Activated CD4-positive, alpha-beta T cell treated with anti-CD3 and anti-CD28 coated beads, Interleukin-2, amount 50 U/mL, for 24 hours (primary cell): ENCODE measurements at regions not wholly inside any gene's neighbourhood (a gene's known extent, or its start where the extent isn't known, plus 50 kb on each side); places are given as distances from the start of the nearest gene placed in this dataset.

Experiments used
- DNase-seq, 2 donors: peaks; one replicate each; pipeline ENCODE4 v3.0.0-alpha.2; 2020; ENCODE audit warnings: low read depth in 1 of 2, low spot score in 1 of 2

DNA sequence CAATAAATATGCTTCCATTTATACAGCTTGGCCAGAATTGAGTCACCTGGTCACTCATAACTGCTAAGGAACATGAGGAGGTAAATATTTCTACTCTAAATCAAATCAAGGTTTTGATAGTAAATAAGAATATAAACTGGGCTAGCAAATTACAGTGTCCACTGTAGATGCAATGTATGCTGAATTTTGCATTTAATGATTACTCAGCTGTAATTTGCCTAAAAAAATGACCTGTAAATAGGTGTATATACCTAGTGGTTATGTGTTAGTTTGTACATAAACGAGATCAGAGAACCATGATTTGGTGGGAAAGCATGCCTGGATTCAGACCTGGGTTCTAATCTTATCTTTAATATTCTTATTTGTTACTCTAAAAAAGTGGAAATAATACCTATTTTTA lies 76.6 kb upstream of the CNTN1 start:
- DNase-seq, result no peak

DNA sequence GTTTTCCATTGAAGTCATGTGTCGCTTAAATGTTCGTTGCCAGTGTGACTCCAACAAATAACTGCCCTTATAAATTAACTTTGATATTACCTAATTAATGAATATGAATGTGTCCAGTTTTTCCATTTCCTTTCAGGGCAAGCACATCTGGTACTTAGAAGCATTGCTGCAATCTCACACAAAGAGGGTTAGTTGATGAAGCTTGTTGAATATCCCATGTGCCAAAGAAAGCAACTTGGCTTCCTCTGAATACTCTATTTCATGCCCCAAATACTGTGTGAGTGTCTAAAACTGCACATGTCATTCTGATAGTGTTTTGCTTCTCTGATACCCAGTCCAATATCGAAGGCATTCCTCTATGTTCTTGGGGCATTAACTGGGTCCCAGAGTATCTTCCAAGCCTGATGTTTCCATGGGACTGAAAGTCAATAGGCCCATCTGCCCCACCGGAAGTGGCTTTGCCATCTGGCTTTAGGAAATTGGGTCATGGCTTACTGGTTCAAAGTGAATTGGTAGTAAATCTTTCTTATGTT lies 75.8 kb upstream of the CNTN1 start:
- DNase-seq, result no peak

DNA sequence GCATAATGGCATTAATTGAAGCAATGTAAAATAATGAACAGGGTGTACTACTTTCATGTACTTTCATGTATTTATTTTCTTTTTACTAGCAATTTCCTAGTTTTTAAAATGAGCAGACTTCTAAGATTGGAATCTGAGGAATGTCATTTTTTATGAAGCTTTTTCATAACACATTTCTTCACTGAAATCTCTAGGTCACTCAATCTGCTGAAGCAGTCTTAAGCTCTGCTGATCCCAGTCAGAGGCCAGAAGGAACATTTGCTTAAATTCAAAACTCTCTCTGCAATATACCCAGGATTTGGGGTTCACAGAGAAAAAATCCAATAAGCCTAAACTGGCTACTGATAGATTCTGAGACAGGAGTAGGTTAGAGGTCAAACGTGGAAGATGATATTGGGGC lies 73.6 kb upstream of the CNTN1 start:
- DNase-seq, result no peak

DNA sequence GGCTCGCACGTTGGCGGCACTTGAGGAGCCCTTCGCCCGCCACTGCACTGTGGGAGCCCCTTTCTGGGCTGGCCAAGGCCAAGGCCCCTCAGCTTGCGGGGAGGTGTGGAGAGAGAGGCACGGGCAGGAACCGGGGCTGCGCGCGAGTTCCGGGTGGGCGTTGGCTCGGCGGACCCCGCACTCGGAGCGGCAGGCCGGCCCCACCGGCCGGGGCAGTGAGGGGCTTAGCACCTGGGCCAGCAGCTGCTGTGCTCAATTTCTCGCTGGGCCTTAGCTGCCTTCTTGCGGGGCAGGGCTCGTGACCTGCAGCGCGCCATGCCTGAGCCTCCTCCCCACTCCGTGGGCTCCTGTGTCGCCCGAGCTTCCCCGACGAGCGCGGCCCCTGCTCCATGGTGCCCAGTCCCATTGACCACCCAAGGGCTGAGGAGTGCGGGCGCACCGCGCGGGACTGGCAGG lies 71.6 kb upstream of the CNTN1 start:
- no peak for DNase-seq

DNA sequence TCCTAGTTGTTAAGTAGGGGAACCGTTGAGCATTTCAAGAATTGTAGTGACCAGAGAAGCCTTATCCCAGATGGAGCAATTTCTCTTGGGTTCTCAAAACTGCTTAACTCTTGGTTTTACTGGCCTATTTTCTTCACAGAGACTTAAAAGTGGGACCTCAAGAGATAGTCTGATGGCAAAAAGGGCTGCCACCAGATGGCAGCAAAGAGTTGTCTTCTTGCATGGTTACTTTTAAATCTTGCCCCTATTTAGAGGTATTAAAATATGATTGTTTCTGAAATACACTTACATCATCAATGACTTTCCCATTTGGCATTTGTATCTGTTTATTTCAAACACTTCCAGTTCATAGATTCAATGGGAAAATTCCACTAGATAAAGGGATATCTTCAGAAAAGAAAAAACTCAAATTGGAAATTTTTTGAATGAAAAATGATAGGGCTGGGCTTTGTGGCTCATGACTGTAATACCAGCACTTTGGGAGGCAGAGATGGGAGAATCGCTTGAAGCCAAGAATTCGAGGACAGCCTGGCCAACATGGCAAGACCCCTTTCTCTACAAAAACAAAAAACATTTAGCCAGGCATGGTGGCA lies 69.9 kb upstream of the CNTN1 start:
- DNase-seq, result peak in 1 of 2 donors; percentile 5

DNA sequence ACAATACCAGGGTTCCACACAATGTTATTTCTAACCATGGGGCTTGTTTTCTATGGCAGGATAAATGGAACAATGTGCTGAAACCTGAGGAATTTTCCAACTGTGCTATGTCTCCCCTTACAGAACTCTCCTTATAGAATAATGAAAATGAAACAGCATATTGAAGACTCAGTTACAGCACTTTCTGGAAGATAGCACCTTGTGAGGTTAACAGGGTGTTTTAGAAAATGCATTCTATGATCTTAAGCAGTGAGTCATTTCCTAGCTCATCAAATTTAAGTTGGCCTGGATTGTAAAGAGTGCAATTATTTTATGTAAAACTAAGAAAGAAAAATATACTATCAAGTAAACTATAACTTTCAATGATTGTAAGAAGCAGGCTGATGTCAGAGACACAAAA lies 60.1 kb upstream of the CNTN1 start:
- DNase-seq, result no peak

DNA sequence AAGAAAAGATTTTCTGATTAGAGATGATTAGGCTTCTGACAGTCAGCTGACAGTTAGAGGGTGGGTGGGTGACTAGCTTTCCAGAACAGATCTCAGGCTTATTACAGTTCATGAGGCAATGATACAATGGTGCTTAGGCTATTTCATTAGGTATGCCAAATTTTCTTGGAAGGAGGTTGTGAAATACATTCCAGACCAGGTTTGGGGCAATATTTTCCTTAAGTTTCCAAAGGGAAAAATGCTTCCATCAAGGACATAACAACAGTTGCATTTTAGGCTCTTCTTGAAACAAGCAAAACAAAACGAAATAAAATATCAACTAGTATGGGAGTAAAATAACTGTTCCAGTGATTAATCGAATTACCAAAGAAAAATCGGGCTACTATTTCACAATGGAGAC lies 59.3 kb upstream of the CNTN1 start:
- no peak for DNase-seq

DNA sequence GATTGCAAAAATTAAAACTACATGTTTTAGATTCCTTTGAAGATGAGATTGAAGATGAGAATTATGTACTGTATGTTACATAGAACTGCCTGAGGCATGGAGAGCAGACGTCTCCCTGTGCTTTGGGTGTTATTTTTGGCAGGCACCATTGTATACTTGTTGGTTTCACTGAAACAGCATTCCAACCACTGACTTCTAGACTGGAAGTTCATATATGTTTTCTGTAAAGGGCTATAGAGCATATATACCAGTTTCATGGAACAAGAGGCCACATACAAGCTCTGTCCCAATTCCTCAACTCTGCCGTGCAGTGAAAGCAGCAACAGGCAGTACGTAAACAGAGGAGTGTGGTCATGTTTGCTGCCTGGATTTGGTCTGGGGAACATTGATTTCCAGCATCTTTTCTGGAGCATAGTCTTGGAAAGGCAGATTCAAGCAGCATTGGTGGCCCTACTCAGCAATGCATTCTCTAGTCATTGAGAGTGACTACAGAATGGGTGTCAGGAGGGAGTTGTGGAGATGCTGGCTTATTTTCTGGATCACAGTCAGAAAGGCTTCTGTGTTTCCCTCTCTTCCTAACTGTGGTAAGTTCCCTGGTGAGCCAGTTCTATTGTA lies 57.6 kb upstream of the CNTN1 start:
- DNase-seq, result no peak

DNA sequence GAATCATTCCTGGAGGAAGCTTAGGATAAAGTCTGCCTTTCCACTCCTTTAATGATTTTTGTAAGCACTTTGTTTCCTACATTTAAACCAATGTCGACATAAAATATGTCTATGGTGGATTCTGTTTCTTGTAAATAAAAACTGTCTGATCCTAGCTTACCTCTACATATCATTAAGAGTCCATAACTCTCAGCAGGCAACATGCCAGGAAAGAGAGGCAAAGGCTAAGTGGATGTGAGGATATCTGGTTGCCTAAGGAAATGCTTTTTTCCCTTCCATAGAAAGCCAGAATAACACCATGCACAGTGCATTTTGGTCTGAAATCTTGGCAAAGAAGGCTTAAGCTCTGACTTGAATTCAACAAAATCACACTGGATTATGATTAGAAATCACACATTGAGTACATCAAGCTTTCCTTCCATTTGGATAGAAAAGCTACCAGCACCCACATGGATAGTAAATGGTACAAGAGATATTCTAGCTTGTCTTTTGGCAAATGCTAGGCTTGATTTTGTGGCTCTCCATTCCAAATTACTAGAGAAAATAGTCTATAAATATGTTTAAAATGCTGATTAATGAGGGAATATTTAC lies 57.0 kb upstream of the CNTN1 start:
- no peak for DNase-seq
